HG03135 (cell line): ENCODE measurements at regions not wholly inside any gene's neighbourhood (a gene's known extent, or its start where the extent isn't known, plus 50 kb on each side); places are given as distances from the start of the nearest gene placed in this dataset.

ENCODE experiments used
- ATAC-seq: cut with Tn5 transposase; IDR thresholded peaks from one replicate; pipeline ENCODE4 v1.9.1; 2021; ENCODE audit warnings: mild to moderate bottlenecking, moderate library complexity; ENCODE audit not compliant: unreplicated experiment

DNA sequence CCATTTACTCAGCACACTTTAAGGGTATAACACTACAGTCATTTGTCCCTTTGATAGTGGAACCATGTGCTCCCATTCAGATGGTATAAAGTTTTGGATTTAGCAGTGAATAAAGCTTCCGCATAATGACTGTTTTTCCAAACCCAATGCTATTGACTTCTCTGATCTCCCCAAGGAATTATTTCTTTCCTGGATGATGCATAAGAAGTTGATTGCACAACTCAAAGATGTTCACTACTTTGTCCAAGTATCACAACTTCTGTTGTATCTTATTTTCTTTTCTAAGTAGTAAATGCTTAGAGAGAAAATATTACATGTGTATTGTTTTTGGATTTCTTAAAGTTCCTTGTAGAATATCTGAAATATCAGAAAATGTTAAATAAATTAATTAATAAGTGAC lies 300.2 kb downstream of the GPM6A start:
- no peak for ATAC-seq

GRCh38 chr4:175514174-175514573 lies 297.9 kb downstream of the GPM6A start:
- no peak for ATAC-seq

DNA sequence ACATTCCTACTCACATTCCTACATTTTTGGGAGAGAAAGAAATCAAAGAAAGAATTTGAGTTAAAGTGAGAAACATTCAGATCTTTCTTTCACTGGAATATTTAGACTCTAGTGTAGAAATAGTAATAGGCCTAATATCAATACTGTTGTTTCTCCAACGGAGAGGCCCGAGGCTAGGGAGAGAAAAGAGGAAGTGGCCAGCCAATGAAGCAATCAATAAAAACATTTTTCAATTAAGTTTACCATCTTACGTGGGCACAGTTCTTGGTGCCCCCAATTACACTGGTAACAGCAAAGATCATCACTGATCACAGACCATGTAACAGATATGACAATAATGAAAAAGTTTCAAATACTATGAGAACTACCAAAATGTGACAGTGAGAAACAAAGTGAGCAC lies 281.4 kb downstream of the GPM6A start:
- ATAC-seq: no peak

DNA sequence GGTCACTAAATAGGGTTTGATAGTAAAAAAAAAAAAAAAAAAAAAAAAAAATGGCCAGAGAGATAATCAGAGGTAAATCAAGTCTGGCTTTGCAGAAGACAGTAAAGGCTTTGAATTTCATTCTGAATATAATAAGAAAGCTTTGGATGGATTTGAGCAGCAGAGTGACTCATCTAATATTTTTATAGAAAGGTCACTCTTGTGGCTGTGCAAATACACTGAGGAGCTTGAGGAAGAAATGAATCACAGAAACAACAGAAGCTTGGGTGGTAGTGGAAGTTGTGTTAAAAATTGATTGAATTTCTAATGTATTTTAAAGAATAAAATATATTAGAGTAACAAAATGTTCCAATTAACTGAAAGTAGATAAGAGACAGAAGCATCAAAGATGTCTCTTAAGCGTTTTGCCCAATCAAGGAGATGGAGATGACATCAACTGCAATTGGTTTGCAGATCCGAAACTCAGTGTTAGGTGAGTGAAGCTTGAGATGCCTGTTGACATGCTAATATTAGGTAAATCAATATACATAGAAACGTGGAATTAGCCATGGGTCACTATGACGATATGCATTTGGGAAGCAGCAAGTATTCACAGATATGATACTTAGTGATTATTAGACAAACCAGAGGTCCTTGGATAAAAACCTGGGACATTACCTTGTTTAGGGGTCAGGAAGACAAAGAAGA lies 280.5 kb downstream of the GPM6A start:
- no peak for ATAC-seq

DNA sequence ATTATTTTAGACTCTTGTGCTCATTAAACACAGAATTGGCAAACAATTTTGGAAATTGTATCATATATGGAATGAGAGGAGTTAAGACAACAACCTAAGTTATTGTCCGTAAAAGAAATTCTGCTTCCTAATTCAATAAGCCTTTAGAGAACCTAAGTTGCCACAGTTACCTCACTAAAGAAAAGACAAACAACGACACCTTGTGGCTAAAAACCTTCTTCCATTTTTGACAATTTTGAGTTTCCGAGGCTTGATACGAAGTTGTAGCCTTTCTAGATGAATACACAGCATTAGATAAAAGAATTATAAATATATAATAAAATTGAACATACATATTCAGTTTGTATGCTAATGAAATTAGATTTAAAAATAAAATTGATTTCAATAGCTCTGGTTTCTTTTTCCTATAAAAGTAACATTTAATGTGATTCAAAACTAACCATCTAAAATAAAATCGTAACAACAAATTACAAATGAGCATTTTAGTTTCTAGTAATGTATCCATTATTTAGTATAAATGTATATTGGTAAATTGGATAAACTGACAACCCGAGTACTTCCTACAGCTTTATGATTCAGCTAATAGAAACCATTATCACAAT lies 275.1 kb downstream of the GPM6A start:
- no peak for ATAC-seq

- ATAC-seq: no peak
These were observed 272.6 kb downstream of the GPM6A start for GRCh38 chr4:175539498-175539897.

- ATAC-seq: no peak
These were observed 271.9 kb downstream of the GPM6A start for GRCh38 chr4:175540151-175540550.

DNA sequence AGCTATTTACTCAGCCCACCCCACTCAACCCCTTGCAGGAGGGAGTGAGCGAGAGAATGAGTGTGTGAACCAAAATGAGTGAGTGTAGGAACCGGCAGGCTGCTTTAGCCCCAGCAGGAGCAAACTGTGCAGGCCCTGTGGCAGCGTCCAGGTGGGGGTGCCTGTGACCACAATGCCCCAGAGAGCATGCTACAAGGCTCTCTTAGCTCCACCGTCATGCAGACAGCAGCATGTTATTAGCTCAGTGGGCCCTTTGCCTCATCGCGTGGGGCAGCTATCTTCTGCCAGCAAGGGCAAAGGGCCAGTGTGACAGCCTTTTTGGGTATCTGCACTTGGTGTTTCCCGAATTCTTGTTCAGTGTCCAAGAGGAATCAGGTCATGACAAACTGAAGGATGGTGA lies 271.3 kb downstream of the GPM6A start:
- ATAC-seq: no peak

DNA sequence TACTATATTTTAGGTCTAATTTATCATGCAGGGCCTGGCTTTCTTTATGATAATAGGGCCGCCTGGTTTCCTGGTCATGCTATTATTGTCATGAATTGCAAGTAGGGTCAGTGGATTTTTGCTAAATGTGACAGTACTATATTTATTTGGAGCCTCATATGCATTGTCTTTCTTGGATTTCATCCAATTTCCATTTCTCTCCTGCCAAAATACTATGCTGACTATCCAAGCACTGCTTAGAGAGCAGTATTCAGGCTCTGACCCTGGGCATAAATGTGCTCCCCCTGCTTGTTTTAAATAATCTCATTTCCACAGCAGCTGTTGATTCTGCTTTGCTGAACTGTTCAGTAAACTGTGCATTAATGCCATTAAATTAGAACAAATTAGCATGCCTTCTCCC lies 269.3 kb downstream of the GPM6A start:
- ATAC-seq: no peak

- ATAC-seq: no peak
These were observed 252.9 kb downstream of the GPM6A start for GRCh38 chr4:175559126-175559525.

- no peak for ATAC-seq
These were observed 252.5 kb downstream of the GPM6A start for GRCh38 chr4:175559526-175559925.

- no peak for ATAC-seq
These were observed 251.5 kb downstream of the GPM6A start for GRCh38 chr4:175560604-175561003.

GRCh38 chr4:175561696-175562095 lies 250.4 kb downstream of the GPM6A start:
- no peak for ATAC-seq

DNA sequence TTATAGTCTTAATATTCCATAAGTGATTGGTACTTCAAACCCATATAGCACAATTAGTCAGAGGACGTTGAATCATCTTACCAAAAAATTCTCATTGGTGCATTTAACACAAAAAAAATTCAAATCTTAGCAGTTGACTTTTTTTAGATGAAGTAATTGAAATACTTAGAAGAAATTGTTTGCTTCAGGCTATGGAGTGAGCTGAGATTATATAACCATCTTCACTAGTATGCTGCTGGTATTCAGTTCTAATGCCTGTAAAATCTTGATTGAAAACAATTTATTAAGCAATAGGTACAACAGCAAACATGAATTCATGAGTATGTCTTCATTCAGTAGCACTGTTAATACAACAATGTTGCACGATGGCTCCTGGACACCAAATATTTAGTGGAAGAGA lies 250.0 kb downstream of the GPM6A start:
- no peak for ATAC-seq

DNA sequence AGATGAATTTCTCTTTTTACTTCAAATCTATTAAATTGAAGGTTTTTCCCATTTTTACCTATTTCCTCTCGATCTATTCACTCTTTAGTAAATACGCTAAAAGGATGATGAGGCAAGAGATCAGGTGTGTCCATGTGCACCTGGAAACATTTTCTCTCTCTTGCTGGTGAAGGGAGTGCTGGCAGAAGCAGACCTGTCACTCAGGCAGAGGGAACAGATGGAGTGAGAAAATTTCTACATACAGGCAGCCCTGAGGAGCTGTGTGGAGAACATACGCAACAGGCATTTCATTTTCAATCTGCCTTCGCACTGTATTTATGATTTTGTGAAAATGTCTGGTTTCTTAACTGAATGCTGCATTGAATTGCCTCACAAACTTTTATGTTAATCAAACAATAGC lies 249.5 kb downstream of the GPM6A start:
- ATAC-seq: no peak
